ENCODE measurements at regions not wholly inside any gene's neighbourhood (a gene's known extent, or its start where the extent isn't known, plus 50 kb on each side); places are given as distances from the start of the nearest gene placed in this dataset.

DNA sequence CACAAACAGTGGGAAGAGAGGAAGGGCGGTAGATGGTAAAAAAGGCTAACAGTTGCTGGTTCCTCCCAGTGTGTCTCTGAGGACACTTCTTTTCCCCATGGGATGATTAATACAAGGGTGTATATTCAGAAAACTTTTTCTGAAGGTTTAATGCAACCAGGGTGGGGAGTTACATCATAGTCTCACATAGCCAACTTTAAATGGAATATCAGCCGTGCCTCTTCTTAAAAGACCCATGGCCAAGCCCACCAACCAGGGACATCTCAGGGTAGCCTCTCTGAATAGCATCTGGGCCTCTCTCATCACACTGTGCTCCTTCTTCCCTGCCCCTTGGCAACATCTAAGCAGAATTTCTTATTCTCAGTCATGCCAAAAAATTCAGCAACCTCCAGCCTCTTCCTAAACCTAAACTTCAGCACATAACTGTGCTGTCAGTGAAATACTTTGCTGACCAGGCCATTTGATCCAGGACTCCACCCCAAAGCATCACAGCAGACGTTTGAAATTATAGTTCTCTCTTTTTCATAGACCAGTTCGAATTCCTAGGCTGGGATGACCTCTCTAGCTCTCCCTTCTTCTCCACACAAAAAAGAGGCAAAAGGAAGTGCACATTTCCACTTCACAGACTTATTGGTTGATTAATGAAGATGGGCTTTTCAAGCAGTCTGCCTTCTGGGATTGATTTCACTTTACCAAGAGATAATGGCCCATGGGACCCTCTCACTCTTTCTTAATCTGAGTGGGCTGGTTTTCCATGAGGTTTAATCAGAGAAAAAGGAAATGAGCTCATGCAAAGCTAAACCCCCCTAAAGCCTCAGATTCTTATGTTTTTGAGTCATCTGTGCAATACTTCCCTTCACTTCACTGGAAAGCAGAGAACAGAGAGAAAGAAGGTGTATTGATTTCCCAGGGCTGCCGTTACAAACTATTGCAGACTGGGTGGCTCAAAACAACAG, 85.1 kb upstream of the RAI14 start:
- Histone ChIP-seq H3K36me3 (no peaks in the 10 kb centered on the region), H3K27ac (no peak overlapping the region), H3K27me3 (ENCODE audit: low read depth) (no peaks in the 10 kb centered on the region), H3K4me1 (no peaks in the 10 kb centered on the region), H3K9me3 (no peaks in the 10 kb centered on the region), H3K4me3 (no peak overlapping the region)
- TF ChIP-seq CTCF (IDR thresholded peaks at IDR 0.05) = no peak
- no peak for DNase-seq
- no peak for ATAC-seq
- intact Hi-C loops (cut with DNase I) = no loop called here

- Histone ChIP-seq H3K27me3 (ENCODE audit: low read depth) (no peaks in the 10 kb centered on the region), H3K9me3 (no peaks in the 10 kb centered on the region), H3K4me1 (no peaks in the 10 kb centered on the region), H3K27ac (no peak overlapping the region), H3K4me3 (no peak overlapping the region), H3K36me3 (no peaks in the 10 kb centered on the region)
- intact Hi-C loops (cut with DNase I) = no loop called here
- no peak for TF ChIP-seq CTCF (IDR thresholded peaks at IDR 0.05)
- ATAC-seq (no peak), DNase-seq (no peak)
Measured at GRCh38 chr5:34571677-34572041, 84.5 kb upstream of the RAI14 start.

DNA sequence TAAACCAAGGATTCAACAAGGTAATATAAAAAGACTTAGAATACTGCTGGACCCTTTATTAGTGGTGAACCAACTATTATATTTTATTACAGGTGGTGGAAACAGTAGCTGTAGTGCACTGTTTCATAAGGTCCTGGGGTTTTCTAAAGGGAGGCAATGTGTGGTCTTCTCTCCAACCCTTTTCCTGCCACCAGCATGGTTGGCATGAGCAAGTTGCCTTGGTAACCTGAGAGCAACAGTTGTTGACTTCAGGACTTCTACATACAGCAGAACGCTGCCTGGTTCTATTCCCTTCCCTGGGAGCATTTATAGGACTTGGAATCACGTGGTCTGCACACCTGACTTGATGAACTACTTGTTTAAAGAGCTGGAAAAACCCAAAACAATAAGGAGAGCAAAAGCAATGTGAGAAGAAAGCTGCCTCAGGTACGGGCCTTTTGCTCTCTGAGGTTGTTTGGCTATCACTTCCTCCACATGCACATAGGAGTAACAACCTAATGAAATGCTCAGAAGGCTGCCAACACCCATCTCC, 81.1 kb upstream of the RAI14 start:
- no peak for DNase-seq
- TF ChIP-seq CTCF (IDR thresholded peaks at IDR 0.05) = no peak
- Histone ChIP-seq H3K4me1 (no peaks in the 10 kb centered on the region), H3K27ac (no peak overlapping the region), H3K27me3 (ENCODE audit: low read depth) (no peaks in the 10 kb centered on the region), H3K9me3 (no peaks in the 10 kb centered on the region), H3K4me3 (no peak overlapping the region), H3K36me3 (no peaks in the 10 kb centered on the region)
- intact Hi-C loops (cut with DNase I) = no loop called here
- ATAC-seq = no peak

DNA sequence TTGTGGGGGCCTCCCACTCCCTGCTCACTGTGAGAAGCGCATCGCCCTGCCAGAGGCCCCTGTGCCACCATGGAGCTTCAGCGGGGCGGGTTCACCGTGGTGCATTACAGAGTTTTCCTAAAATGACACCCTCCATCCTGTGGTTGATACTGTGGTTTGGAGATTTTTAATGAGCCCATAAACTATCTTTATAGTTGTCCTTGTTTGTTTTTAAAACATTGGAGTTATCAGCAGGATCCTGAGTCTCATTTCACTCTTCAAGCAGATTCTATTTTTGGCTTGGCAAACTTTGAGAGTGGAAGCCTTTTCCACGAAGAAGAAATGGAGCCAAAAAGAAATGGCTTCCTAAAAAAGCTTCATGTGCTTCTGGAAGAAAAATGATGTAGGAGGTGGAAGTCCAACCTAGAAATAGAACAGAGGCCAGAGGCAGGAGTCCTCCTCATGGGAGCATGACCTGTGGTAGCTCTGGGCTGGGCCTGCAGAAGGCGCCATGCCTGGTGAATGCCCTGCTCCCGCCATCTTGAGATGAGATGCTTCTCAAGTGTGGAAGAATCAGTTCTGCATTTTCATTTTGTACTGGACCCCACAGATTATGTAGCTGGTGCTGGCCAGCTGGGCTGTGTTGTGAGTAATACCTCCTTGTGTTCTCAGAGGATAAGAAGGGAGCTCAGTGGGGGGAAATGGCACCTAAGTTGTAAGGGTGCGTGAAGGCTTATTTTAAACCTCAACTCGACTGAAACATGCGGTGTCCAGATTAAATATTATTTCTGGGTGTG, 79.0 kb upstream of the RAI14 start:
- Histone ChIP-seq H3K36me3 (no peaks in the 10 kb centered on the region), H3K27ac (no peak overlapping the region), H3K9me3 (no peaks in the 10 kb centered on the region), H3K4me3 (no peak overlapping the region), H3K27me3 (ENCODE audit: low read depth) (no peaks in the 10 kb centered on the region), H3K4me1 (no peaks in the 10 kb centered on the region)
- DNase-seq (no peak), ATAC-seq (no peak)
- intact Hi-C loops (cut with DNase I) = no loop called here
- no peak for TF ChIP-seq CTCF (IDR thresholded peaks at IDR 0.05)

GRCh38 chr5:34578962-34579361, 77.2 kb upstream of the RAI14 start:
- intact Hi-C loops (cut with DNase I) = no loop called here
- H3K27ac ChIP-seq = no peak overlapping the region
- TF ChIP-seq CTCF (IDR thresholded peaks at IDR 0.05) = no peak
- no peaks in the 10 kb centered on the region for H3K9me3 ChIP-seq
- H3K4me1 ChIP-seq = no peaks in the 10 kb centered on the region
- H3K27me3 ChIP-seq (ENCODE audit: low read depth) = no peaks in the 10 kb centered on the region
- H3K36me3 ChIP-seq = no peaks in the 10 kb centered on the region
- ATAC-seq = no peak
- H3K4me3 ChIP-seq = no peak overlapping the region
- no peak for DNase-seq
